ENCODE measurements at regions not wholly inside any gene's neighbourhood (a gene's known extent, or its start where the extent isn't known, plus 50 kb on each side); places are given as distances from the start of the nearest gene placed in this dataset.

- Histone ChIP-seq H3K27ac (no peak overlapping the region), H3K4me1 (no peaks in the 10 kb centered on the region), H3K4me3 (no peak overlapping the region), H3K27me3 (no peaks in the 10 kb centered on the region), H3K36me3 (no peaks in the 10 kb centered on the region), H3K9me3 (no peaks in the 10 kb centered on the region)
- DNase-seq (no peak), ATAC-seq (no peak)
- no peak for TF ChIP-seq CTCF (IDR thresholded peaks at IDR 0.05)
- WGBS, 2 donors, result 23 to 27% methylated on average over 5 of the region's 5 CpGs
- intact Hi-C loops (cut with DNase I), result no loop called here
Measured at GRCh38 chrX:6279277-6279909, 50.7 kb upstream of the NLGN4X start.

Small RNA genes lying in the stretch of these regions (microRNA-seq; reads per million reads assigned to microRNA genes)
- gene MIR4770, result 0 to 2.6 reads per million in 2 donors
